ENCODE measurements at regions not wholly inside any gene's neighbourhood (a gene's known extent, or its start where the extent isn't known, plus 50 kb on each side); places are given as distances from the start of the nearest gene placed in this dataset.
"Not testable (repeated sequence)": the region's sequence is repeated elsewhere in the genome, so short reads cannot be mapped to it uniquely, and the experiment has no call there.

DNA sequence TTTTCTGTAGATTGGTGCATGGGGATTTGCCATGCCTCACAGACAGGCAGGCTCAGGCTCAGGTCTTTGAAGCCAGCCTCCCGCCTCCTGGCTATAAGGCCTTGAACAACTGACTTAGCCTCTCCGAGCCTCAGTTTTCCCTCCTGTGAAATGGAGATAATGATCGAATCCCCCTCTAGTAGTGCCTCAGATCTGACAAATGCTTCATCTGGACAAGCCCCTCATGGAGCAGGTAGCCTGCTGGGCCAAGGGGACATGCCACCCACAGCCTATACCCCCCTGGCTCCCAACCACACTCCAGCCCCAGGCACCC lies 68.1 kb upstream of the LCTL start:
- H3K4me1 Mint-ChIP-seq = peaks cover 50% of the 10 kb centered on the region
- H3K9me3 Mint-ChIP-seq = no peaks in the 10 kb centered on the region
- H3K36me3 Mint-ChIP-seq (ENCODE audit: low read depth) = no peaks in the 10 kb centered on the region
- H3K4me3 Mint-ChIP-seq = no peak overlapping the region
- peaks cover 3% of the 10 kb centered on the region for H3K27me3 Mint-ChIP-seq (ENCODE audit: low read depth)
- peak overlapping the region; percentile 88 to 96 (median 88) for H3K27ac Mint-ChIP-seq
- TF ChIP-seq CTCF (IDR thresholded peaks at IDR 0.05; ENCODE audit: unreplicated experiment in 3 of 3) = no peak

DNA sequence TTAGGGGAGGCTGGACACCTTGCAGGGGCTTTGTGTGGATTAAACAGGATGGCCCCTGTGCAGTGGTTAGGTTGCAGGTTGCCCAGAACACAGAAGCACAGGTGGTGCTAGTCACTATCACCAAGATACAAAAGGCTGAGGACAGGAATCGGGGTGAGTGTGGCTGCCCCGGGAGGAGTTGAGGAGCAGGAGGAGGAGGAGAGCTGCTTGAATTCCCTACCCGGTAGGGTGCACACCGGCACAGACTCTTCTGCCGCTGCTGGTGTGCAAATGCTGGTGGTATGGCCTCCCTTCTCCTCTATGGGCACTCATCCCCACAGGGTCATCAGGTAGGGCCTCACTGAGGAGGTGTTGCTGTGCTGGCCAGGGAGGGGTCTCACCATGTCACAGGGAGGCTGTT lies 67.5 kb upstream of the SMAD6 start:
- Mint-ChIP-seq H3K27ac (peak overlapping the region; percentile 88 to 96 (median 88)), H3K27me3 (ENCODE audit: low read depth) (peaks cover 3% of the 10 kb centered on the region), H3K4me3 (no peak overlapping the region), H3K36me3 (ENCODE audit: low read depth) (no peaks in the 10 kb centered on the region), H3K4me1 (peaks cover 47% of the 10 kb centered on the region), H3K9me3 (no peaks in the 10 kb centered on the region)
- no peak for TF ChIP-seq CTCF (IDR thresholded peaks at IDR 0.05; ENCODE audit: unreplicated experiment in 3 of 3)

- peaks cover 43% of the 10 kb centered on the region for H3K4me1 Mint-ChIP-seq
- peaks cover 7% of the 10 kb centered on the region for H3K27me3 Mint-ChIP-seq (ENCODE audit: low read depth)
- TF ChIP-seq CTCF (IDR thresholded peaks at IDR 0.05; ENCODE audit: unreplicated experiment in 3 of 3) = no peak
- no peaks in the 10 kb centered on the region for H3K9me3 Mint-ChIP-seq
- H3K27ac Mint-ChIP-seq = peak overlapping the region; percentile 2 to 94 (median 88)
- no peak overlapping the region for H3K4me3 Mint-ChIP-seq
- no peaks in the 10 kb centered on the region for H3K36me3 Mint-ChIP-seq (ENCODE audit: low read depth)
These were observed 67.0 kb upstream of the SMAD6 start for GRCh38 chr15:66635006-66635405.

DNA sequence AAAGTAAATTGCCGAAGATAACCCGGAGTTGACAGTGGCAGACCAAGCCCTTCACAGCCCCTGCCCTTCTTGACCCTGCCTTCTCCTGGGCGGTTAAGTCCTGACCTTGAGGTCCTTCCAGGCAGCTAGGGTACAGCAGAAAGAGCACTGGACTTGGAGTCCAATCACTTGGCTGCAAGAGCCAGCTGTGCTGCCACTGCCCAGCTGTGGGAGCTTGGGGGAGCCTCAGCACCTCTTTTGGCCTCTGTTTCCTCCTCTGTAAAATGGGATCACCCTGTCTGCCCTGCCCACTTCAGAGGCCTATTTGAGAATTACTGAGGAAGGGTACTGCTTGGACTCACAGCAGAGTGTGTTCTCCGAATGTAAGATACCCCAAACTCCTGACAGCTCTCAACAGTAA lies 66.2 kb upstream of the SMAD6 start:
- Mint-ChIP-seq H3K27me3 (ENCODE audit: low read depth) (peaks cover 9% of the 10 kb centered on the region), H3K4me3 (no peak overlapping the region), H3K36me3 (ENCODE audit: low read depth) (no peaks in the 10 kb centered on the region), H3K4me1 (peaks cover 35% of the 10 kb centered on the region), H3K27ac (peak overlapping the region in 2 of 3 experiments; percentile 2 to 94), H3K9me3 (no peaks in the 10 kb centered on the region)
- no peak for TF ChIP-seq CTCF (IDR thresholded peaks at IDR 0.05; ENCODE audit: unreplicated experiment in 3 of 3)

DNA sequence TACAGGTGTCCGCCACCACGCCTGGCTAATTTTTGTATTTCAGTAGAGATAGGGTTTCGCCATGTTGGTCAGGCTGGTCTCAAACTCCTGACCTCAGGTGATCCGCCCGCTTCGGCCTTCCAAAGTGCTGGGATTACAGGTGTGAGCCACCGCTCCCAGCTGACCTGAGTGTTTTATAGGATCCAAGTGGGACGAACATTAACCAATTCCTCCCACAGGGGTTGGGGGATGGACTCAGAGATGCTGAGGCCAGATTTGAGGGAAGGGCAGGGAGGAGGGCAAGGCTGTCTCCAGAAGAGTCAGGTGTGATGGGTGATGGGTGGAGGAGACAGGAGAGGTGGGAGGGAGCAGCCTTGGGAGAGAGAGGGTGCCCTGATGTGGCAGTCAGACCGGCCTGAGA lies 65.0 kb upstream of the SMAD6 start:
- not testable (repeated sequence) for H3K36me3 Mint-ChIP-seq (ENCODE audit: low read depth); H3K27ac Mint-ChIP-seq; H3K9me3 Mint-ChIP-seq; H3K4me3 Mint-ChIP-seq
- Mint-ChIP-seq H3K27me3 (ENCODE audit: low read depth) (peaks cover 10% of the 10 kb centered on the region), H3K4me1 (peaks cover 31% of the 10 kb centered on the region)

DNA sequence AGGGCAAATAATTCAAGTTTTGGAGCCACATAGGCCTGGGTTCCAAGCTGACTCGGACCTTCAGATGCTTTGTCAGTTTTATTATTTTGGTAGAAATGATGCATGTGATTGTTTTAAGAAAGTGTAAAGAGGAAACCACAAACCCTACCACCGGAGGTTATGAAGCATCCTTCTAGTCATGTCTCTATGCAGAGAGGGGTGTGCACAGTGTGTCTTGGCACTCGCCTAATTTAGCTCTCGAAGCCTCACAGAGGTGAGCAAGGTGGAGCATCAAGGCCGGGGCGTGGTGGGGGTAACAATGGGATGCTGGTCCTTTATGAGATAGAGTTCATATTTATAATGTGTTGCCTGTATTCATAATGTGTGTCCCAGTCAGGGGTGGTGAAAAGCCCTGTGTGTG lies 63.7 kb upstream of the SMAD6 start:
- Mint-ChIP-seq H3K4me3 (no peak overlapping the region), H3K27ac (no peak overlapping the region), H3K9me3 (no peaks in the 10 kb centered on the region), H3K4me1 (peaks cover 28% of the 10 kb centered on the region), H3K27me3 (ENCODE audit: low read depth) (peaks cover 10% of the 10 kb centered on the region), H3K36me3 (ENCODE audit: low read depth) (no peaks in the 10 kb centered on the region)
- TF ChIP-seq CTCF (IDR thresholded peaks at IDR 0.05; ENCODE audit: unreplicated experiment in 3 of 3) = no peak

Data from nephron (organoid).